Colonic mucosa (tissue), 4 donors: ENCODE measurements at regions not wholly inside any gene's neighbourhood (a gene's known extent, or its start where the extent isn't known, plus 50 kb on each side); places are given as distances from the start of the nearest gene placed in this dataset.

Experiments used
- DNase-seq: peaks from one replicate; pipeline ENCODE4 v3.0.0-alpha.2; 2020
- H3K27ac ChIP-seq: fragments of 200-600 bp; one replicate; pipeline ENCODE4 v1.8.0; 2021
- H3K27me3 ChIP-seq: fragments of 200-600 bp; one replicate; pipeline ENCODE4 v1.8.0; 2021
- H3K36me3 ChIP-seq: fragments of 200-600 bp; one replicate; pipeline ENCODE4 v1.8.0; 2021
- H3K4me1 ChIP-seq: fragments of 200-600 bp; one replicate; pipeline ENCODE4 v1.8.0; 2021; ENCODE audit warnings: mild to moderate bottlenecking
- H3K4me3 ChIP-seq: fragments of 200-600 bp; one replicate; pipeline ENCODE4 v1.8.0; 2021
- H3K9ac ChIP-seq, 2 donors: one replicate each; pipeline ENCODE4 v1.7.0; 2013; ENCODE audit warnings: control low read depth in 2 of 2, low read depth in 2 of 2, low read length in 2 of 2
- H3K9me3 ChIP-seq: fragments of 200-600 bp; one replicate; pipeline ENCODE4 v1.8.0; 2021
- intact Hi-C: fragments of 100-400 bp; cut with DNase I; formaldehyde crosslinking; loops from one replicate; pipeline ENCODE4 v1.14.1; 2022
- TF ChIP-seq, protein P1 (sequence below): fragments of 200-600 bp; IDR thresholded peaks from one replicate; pipeline ENCODE4 v1.8.0; 2022; ENCODE audit warnings: antibody characterized with exemption, mild to moderate bottlenecking
- donor health status: healthy.
- donor health status: DM: no; HTN: no; CAD: no.
- donor health status: DM: no; HTN: no; CAD: no.

DNA sequence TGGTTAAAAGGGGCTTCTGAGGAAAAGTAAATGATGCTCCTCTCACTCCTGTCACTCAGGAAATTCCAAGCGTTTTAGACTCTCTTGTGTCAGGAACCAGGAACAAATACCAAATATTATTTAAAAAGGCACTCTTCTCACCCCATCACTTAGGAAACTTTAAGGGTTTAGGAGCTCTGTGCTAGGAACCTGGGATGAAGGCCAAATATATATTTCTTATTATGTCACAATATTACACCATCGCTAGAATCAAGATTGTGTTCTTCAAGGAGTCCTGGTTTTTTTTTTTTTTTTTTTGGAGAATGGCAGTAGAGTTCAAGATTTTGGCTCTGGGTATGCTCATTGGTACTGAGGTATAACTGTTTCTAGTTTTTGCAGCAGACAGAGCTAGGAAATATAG is 79.0 kb upstream of the HEPHL1 start:
- Histone ChIP-seq H3K4me1 (no peaks in the 10 kb centered on the region), H3K4me3 (no peak overlapping the region), H3K27me3 (no peaks in the 10 kb centered on the region), H3K9me3 (no peaks in the 10 kb centered on the region), H3K27ac (no peak overlapping the region), H3K9ac (no peak overlapping the region), H3K36me3 (no peaks in the 10 kb centered on the region)
- TF ChIP-seq, protein P1, sequence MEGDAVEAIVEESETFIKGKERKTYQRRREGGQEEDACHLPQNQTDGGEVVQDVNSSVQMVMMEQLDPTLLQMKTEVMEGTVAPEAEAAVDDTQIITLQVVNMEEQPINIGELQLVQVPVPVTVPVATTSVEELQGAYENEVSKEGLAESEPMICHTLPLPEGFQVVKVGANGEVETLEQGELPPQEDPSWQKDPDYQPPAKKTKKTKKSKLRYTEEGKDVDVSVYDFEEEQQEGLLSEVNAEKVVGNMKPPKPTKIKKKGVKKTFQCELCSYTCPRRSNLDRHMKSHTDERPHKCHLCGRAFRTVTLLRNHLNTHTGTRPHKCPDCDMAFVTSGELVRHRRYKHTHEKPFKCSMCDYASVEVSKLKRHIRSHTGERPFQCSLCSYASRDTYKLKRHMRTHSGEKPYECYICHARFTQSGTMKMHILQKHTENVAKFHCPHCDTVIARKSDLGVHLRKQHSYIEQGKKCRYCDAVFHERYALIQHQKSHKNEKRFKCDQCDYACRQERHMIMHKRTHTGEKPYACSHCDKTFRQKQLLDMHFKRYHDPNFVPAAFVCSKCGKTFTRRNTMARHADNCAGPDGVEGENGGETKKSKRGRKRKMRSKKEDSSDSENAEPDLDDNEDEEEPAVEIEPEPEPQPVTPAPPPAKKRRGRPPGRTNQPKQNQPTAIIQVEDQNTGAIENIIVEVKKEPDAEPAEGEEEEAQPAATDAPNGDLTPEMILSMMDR = no peak
- intact Hi-C loops = no loop called here
- no peak for DNase-seq

DNA sequence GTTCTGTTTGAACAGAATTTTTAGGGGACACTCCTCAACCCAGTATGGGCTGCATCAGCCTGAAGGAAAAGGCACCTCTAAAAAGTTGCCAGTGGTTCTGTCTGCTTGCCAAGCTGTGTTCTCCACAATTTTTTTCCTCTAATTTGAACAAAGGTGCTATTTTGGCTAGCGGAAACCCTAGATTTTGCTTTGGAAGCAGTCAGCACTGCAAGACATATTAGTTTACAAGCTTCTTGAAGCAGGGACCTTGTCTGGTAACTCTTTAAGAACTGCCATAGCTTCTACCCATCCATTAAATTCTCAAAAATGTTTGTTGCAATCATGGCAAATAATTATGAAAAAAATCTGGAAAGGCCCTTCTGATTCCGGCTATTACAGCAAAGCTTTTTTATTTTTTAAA is 75.6 kb upstream of the HEPHL1 start:
- intact Hi-C loops = no loop called here
- Histone ChIP-seq H3K4me1 (no peaks in the 10 kb centered on the region), H3K9ac (no peak overlapping the region), H3K27me3 (no peaks in the 10 kb centered on the region), H3K9me3 (no peaks in the 10 kb centered on the region), H3K36me3 (no peaks in the 10 kb centered on the region), H3K4me3 (no peak overlapping the region), H3K27ac (no peak overlapping the region)
- DNase-seq = no peak
- TF ChIP-seq, protein P1 = no peak

DNA sequence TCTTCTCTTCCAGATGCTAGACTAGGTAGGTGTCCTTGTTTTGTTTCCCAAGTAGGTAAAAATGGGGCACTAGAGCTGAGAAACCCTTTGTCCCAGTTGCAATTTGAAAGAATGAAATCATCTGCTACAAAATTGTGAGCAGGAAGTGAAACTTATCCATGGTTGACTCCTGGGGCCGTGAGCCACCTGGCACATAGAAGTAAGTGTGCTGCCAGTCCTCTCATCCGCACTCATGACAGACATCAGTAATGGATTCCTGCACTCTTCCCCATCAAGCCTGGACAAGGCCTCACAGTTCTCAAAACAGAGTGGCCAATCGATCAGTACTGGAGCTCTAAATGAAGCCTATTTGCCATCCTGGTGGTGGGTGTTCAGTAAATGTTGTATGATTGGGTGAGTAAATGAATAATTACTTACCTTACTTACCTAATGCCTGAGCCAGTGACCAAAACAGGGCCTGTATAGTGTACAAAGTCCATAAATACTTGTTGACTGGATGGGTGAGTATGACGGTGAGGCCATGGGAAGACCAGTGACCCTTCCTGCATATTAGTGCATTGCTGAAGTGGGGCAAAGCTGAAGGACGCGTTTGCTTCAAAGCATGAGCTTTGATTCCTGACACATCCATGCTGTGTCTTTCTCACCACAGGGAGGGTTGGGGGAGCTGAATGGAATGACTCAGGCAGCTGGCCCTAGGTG is 68.9 kb upstream of the HEPHL1 start:
- intact Hi-C loops = no loop called here
- Histone ChIP-seq H3K9ac (no peak overlapping the region), H3K27me3 (no peaks in the 10 kb centered on the region)

DNA sequence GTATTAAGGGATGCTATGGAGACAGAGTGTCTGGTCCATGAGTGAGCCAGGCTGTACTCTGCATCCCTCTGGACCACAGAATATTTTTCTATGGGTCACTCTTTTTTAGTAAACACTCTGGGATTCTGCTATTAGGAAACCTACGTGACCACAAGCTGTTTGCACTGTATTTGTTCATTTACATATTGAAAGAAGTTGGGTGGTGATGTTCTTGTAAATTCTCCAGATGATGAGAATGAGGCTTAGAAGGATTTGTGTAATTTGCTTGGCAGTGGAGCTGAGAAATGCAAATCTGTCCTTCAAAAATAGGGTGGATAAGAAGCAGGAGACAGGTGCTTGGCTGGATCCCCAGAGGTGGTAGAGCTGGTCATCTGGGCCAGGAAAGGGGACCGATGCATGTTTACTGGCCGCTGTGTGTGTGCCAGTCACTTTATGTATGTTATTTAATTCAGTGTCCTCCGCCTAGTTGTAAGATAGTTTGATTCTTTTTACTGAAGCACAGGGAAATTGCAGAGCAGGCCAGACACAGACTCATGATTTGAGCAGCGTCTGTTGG is 63.7 kb upstream of the HEPHL1 start:
- no peak for DNase-seq
- Histone ChIP-seq H3K27ac (no peak overlapping the region), H3K27me3 (no peaks in the 10 kb centered on the region), H3K4me1 (no peaks in the 10 kb centered on the region), H3K9ac (no peak overlapping the region), H3K9me3 (no peaks in the 10 kb centered on the region), H3K36me3 (no peaks in the 10 kb centered on the region), H3K4me3 (no peak overlapping the region)
- TF ChIP-seq, protein P1 = no peak
- intact Hi-C loops = no loop called here

More for the DNA sequence above, 68.9 kb upstream of the HEPHL1 start:
- H3K36me3 ChIP-seq = no peaks in the 10 kb centered on the region
- H3K9me3 ChIP-seq = no peaks in the 10 kb centered on the region
- H3K4me3 ChIP-seq = no peak overlapping the region
- no peaks in the 10 kb centered on the region for H3K4me1 ChIP-seq
- DNase-seq = no peak
- H3K27ac ChIP-seq = no peak overlapping the region
- TF ChIP-seq, protein P1 = no peak

DNA sequence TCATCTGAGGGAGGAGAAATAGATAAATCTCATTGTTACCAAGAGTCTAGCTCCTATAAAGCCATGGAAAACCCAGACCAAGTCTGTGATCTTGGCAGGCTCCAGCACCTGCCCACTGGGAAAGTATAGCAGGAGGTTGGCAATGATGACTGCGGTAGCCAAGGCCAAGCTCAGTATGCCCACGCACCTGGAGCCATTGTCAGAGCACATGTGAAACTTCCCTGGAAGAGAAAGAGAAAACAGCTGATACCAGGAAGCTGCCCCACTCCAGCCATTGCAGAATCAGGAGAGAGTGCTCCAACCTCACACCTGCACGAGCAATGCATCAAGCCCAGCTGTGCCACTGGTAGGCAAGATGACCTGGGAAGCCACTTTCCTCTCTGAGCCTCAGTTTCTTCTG is 62.2 kb upstream of the HEPHL1 start:
- Histone ChIP-seq H3K9me3 (no peaks in the 10 kb centered on the region), H3K27me3 (no peaks in the 10 kb centered on the region), H3K36me3 (no peaks in the 10 kb centered on the region), H3K27ac (no peak overlapping the region), H3K4me1 (no peaks in the 10 kb centered on the region), H3K9ac (no peak overlapping the region), H3K4me3 (no peak overlapping the region)
- no peak for DNase-seq
- TF ChIP-seq, protein P1 = no peak
- intact Hi-C loops = no loop called here
